ENCODE measurements at regions not wholly inside any gene's neighbourhood (a gene's known extent, or its start where the extent isn't known, plus 50 kb on each side); places are given as distances from the start of the nearest gene placed in this dataset.

DNA sequence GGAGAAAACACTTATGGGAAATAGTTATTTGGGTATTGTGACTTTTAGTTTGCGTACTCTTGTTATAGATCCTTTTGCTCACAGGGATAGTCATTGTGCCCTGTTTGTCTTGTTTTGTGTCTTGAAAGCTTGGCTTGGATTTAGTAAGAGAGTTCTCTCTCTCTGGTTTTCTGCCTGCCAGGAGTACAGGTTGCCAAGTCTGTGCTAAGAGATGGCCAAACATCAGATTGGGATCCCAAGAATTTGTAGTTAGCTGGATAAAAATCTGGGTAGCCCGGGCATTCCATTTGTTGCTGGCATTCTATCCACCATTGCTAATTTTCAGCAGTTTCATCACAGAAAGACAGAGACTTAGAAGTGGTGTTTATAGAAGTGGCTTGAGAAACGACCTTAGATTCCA, 222.2 kb downstream of the NRIP1 start:
- no peak for TF ChIP-seq GABPA (IDR thresholded peaks at IDR 0.05; ENCODE audit: low read depth)
- TF ChIP-seq, protein P1, sequence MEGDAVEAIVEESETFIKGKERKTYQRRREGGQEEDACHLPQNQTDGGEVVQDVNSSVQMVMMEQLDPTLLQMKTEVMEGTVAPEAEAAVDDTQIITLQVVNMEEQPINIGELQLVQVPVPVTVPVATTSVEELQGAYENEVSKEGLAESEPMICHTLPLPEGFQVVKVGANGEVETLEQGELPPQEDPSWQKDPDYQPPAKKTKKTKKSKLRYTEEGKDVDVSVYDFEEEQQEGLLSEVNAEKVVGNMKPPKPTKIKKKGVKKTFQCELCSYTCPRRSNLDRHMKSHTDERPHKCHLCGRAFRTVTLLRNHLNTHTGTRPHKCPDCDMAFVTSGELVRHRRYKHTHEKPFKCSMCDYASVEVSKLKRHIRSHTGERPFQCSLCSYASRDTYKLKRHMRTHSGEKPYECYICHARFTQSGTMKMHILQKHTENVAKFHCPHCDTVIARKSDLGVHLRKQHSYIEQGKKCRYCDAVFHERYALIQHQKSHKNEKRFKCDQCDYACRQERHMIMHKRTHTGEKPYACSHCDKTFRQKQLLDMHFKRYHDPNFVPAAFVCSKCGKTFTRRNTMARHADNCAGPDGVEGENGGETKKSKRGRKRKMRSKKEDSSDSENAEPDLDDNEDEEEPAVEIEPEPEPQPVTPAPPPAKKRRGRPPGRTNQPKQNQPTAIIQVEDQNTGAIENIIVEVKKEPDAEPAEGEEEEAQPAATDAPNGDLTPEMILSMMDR (IDR thresholded peaks at IDR 0.05), result no peak
- TF ChIP-seq GATA2 (CRISPR knock-in tag; IDR thresholded peaks at IDR 0.05), result no peak
- TF ChIP-seq, protein P2, sequence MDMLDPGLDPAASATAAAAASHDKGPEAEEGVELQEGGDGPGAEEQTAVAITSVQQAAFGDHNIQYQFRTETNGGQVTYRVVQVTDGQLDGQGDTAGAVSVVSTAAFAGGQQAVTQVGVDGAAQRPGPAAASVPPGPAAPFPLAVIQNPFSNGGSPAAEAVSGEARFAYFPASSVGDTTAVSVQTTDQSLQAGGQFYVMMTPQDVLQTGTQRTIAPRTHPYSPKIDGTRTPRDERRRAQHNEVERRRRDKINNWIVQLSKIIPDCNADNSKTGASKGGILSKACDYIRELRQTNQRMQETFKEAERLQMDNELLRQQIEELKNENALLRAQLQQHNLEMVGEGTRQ (IDR thresholded peaks at IDR 0.05; ENCODE audit: borderline replicate concordance, low read depth, low read length), result no peak
- TF ChIP-seq, protein P3, sequence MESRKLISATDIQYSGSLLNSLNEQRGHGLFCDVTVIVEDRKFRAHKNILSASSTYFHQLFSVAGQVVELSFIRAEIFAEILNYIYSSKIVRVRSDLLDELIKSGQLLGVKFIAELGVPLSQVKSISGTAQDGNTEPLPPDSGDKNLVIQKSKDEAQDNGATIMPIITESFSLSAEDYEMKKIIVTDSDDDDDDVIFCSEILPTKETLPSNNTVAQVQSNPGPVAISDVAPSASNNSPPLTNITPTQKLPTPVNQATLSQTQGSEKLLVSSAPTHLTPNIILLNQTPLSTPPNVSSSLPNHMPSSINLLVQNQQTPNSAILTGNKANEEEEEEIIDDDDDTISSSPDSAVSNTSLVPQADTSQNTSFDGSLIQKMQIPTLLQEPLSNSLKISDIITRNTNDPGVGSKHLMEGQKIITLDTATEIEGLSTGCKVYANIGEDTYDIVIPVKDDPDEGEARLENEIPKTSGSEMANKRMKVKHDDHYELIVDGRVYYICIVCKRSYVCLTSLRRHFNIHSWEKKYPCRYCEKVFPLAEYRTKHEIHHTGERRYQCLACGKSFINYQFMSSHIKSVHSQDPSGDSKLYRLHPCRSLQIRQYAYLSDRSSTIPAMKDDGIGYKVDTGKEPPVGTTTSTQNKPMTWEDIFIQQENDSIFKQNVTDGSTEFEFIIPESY (IDR thresholded peaks at IDR 0.05; ENCODE audit: borderline replicate concordance, low read depth), result no peak

Measured in SK-N-SH (cell line).